KMS-11 (cell line): ENCODE measurements at regions not wholly inside any gene's neighbourhood (a gene's known extent, or its start where the extent isn't known, plus 50 kb on each side); places are given as distances from the start of the nearest gene placed in this dataset.
A peak's percentile ranks its signal among the peaks of the same experiment; 100 is the strongest.

ENCODE experiments used
- H2AFZ ChIP-seq: fragments of 200-600 bp; sonication (generic); 2 replicates; pipeline ENCODE4 v1.6.1; 2016; ENCODE audit warnings: antibody characterized with exemption, mixed run types, low read depth
- H3K27ac ChIP-seq: fragments of 200-600 bp; sonication (generic); 2 replicates; pipeline ENCODE4 v1.6.1; 2016; ENCODE audit warnings: mild to moderate bottlenecking, mixed run types
- H3K27me3 ChIP-seq: fragments of 200-600 bp; sonication (generic); 2 replicates; pipeline ENCODE4 v1.6.1; 2017; ENCODE audit warnings: mild to moderate bottlenecking, low read depth, mixed run types, moderate library complexity; ENCODE audit not compliant: insufficient read depth
- H3K36me3 ChIP-seq: fragments of 200-600 bp; sonication (generic); 2 replicates; pipeline ENCODE4 v1.6.1; 2017; ENCODE audit warnings: mild to moderate bottlenecking, mixed run types; ENCODE audit not compliant: insufficient read depth
- H3K4me1 ChIP-seq: fragments of 200-600 bp; sonication (generic); 2 replicates; pipeline ENCODE4 v1.6.1; 2016; ENCODE audit warnings: mild to moderate bottlenecking, low read depth, mixed run types; ENCODE audit not compliant: poor library complexity, severe bottlenecking
- H3K4me2 ChIP-seq: fragments of 200-600 bp; sonication (generic); 2 replicates; pipeline ENCODE4 v1.7.0; 2016; ENCODE audit warnings: mild to moderate bottlenecking, mixed run types
- H3K4me3 ChIP-seq: fragments of 200-600 bp; sonication (generic); IDR thresholded peaks from 2 replicates; pipeline ENCODE4 v1.6.1; 2017; ENCODE audit warnings: low read depth, low read length, mixed read lengths; ENCODE audit not compliant: insufficient read depth
- H3K79me2 ChIP-seq: fragments of 200-600 bp; sonication (generic); 2 replicates; pipeline ENCODE4 v1.6.1; 2016; ENCODE audit warnings: low read depth, mixed run types; ENCODE audit not compliant: insufficient read depth
- H3K9ac ChIP-seq: fragments of 200-600 bp; sonication (generic); 2 replicates; pipeline ENCODE4 v1.6.1; 2016; ENCODE audit warnings: mild to moderate bottlenecking, mixed run types
- H4K20me1 ChIP-seq: fragments of 200-600 bp; sonication (generic); 2 replicates; pipeline ENCODE4 v1.6.1; 2016; ENCODE audit warnings: mild to moderate bottlenecking, mixed run types; ENCODE audit not compliant: insufficient read depth
- TF ChIP-seq, protein P1 (sequence below): fragments of 200-600 bp; sonication (generic); conservative IDR thresholded peaks from 2 replicates; pipeline ENCODE4 v1.6.1; 2017; ENCODE audit warnings: low read depth, mild to moderate bottlenecking, antibody characterized with exemption, low read length, moderate library complexity, mixed read lengths

DNA sequence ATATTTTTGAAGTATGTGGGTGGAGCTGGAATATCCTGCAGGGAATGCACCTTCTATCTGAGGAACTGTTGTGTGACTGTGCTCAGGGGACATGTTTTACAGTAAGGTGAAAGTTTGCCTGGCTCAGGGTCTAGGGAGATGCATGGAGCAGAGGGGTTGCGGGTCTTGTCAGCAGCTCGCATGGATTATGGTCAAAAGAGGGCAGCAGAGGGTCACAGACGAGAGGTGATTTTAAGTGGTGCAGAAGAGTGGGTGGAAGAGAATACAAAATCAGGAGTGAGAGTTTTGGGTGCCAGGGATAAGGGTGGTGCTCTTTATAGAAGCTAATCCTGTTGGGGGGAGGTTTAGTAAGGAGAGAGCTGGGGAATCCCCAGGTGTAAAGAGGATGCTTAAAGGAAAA lies 53.5 kb upstream of the GRIN3A start:
- no peak overlapping the region for H3K9ac ChIP-seq
- no peaks in the 10 kb centered on the region for H3K36me3 ChIP-seq
- H3K79me2 ChIP-seq = no peaks in the 10 kb centered on the region
- no peak overlapping the region for H3K4me2 ChIP-seq
- TF ChIP-seq, protein P1, sequence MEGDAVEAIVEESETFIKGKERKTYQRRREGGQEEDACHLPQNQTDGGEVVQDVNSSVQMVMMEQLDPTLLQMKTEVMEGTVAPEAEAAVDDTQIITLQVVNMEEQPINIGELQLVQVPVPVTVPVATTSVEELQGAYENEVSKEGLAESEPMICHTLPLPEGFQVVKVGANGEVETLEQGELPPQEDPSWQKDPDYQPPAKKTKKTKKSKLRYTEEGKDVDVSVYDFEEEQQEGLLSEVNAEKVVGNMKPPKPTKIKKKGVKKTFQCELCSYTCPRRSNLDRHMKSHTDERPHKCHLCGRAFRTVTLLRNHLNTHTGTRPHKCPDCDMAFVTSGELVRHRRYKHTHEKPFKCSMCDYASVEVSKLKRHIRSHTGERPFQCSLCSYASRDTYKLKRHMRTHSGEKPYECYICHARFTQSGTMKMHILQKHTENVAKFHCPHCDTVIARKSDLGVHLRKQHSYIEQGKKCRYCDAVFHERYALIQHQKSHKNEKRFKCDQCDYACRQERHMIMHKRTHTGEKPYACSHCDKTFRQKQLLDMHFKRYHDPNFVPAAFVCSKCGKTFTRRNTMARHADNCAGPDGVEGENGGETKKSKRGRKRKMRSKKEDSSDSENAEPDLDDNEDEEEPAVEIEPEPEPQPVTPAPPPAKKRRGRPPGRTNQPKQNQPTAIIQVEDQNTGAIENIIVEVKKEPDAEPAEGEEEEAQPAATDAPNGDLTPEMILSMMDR = peak; percentile 62
- H2AFZ ChIP-seq = no peak overlapping the region
- no peaks in the 10 kb centered on the region for H3K27me3 ChIP-seq
- no peaks in the 10 kb centered on the region for H3K4me1 ChIP-seq
- H3K4me3 ChIP-seq = no peak overlapping the region
- H3K27ac ChIP-seq = no peak overlapping the region
- H4K20me1 ChIP-seq = no peaks in the 10 kb centered on the region

DNA sequence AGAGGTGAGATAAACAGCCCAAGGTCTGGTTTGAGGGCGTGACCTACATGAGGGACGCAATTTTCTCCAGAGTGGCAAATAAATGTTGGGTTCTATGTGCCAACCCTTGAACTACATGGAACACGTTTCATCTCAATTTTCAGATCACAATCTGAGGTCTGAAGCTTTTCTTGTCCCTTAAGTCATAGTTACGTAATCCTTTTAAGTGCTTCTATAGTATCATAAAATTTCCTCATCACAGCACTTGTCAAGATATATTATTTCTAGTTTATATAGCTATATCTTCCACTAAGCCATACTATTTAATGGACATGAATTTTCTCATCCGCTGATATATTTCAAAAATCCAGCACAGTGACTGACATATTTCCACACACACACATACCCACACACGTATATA lies 53.1 kb upstream of the GRIN3A start:
- TF ChIP-seq, protein P1 = no peak

More for the DNA sequence above, 53.1 kb upstream of the GRIN3A start:
- no peak overlapping the region for H2AFZ ChIP-seq
- no peaks in the 10 kb centered on the region for H4K20me1 ChIP-seq
- H3K36me3 ChIP-seq = no peaks in the 10 kb centered on the region
- no peak overlapping the region for H3K4me3 ChIP-seq
- H3K4me1 ChIP-seq = no peaks in the 10 kb centered on the region
- no peak overlapping the region for H3K9ac ChIP-seq
- H3K79me2 ChIP-seq = no peaks in the 10 kb centered on the region
- no peak overlapping the region for H3K4me2 ChIP-seq
- H3K27ac ChIP-seq = no peak overlapping the region
- H3K27me3 ChIP-seq = no peaks in the 10 kb centered on the region
